HCT116 (cell line): ENCODE measurements at regions not wholly inside any gene's neighbourhood (a gene's known extent, or its start where the extent isn't known, plus 50 kb on each side); places are given as distances from the start of the nearest gene placed in this dataset.

Experiments used
- ATAC-seq: fragments of 200-7000 bp; cut with Tn5 transposase; 2 replicates; pipeline ENCODE4 v1.9.1; 2020; ENCODE audit warnings: mild to moderate bottlenecking, moderate library complexity
- BruUV-seq: library from RNA; stranded (reverse); fragments of 400-500 nt; replicated peaks from 2 replicates; lab custom pipeline; 2021; lab: Mats Ljungman, UMichigan
- CTCF ChIA-PET: fragments of 300-600 bp; sonication (Branson Sonifier 250); formaldehyde crosslinking; loops from one replicate; lab custom pipeline; 2021; ENCODE audit warnings: antibody characterized with exemption; lab: Charles Lee
- POLR2A ChIA-PET: fragments of 300-600, 350-600 bp; sonication (Branson Sonifier 250); formaldehyde crosslinking; loops from one replicate; lab custom pipeline; 2021; ENCODE audit warnings: antibody characterized with exemption; lab: Charles Lee
- RAD21 ChIA-PET, 2 experiments: fragments of 300-600 bp; sonication (Branson Sonifier 250); formaldehyde crosslinking; loops; one replicate each; lab custom pipeline; 2023; ENCODE audit warnings: low total read pairs in 2 of 2; ENCODE audit not compliant: uncharacterized antibody in 2 of 2, unreplicated experiment in 2 of 2, low non-redundant PET in 1 of 2; lab: Charles Lee
- DNase-seq: peaks from one replicate; pipeline ENCODE4 v3.0.0-alpha.2; 2010; ENCODE audit warnings: low read depth, low spot score
- H2AFZ ChIP-seq: fragments of 200-600 bp; shearing (Covaris generic), sonication (generic); 2 replicates; pipeline ENCODE4 v1.6.1; 2017; ENCODE audit warnings: low read depth, mixed run types, mixed read lengths, antibody characterized with exemption, low read length; ENCODE audit not compliant: poor library complexity, severe bottlenecking
- H3K27ac ChIP-seq: 2 replicates; pipeline ENCODE4 v1.5.1; 2012; ENCODE audit warnings: low read depth, low read length
- H3K27me3 ChIP-seq: fragments of 200-600 bp; sonication (generic); 2 replicates; pipeline ENCODE4 v1.6.1; 2016; ENCODE audit warnings: mixed run types, low read length, mixed read lengths; ENCODE audit not compliant: insufficient read depth
- H3K36me3 ChIP-seq, 2 experiments: fragments of 200-500 bp in 1 of 2; fragments of 200-600 bp in 1 of 2; sonication (Bioruptor generic) in 1 of 2; sonication (generic) in 1 of 2; 2 replicates each; pipeline versions ENCODE4 v1.5.1 to v1.6.1; 2014 to 2016; ENCODE audit warnings: low read length in 2 of 2, inconsistent platforms in 1 of 2, mixed read lengths in 1 of 2, mixed run types in 1 of 2; ENCODE audit not compliant: insufficient read depth in 2 of 2, control insufficient read depth in 1 of 2
- H3K4me1 ChIP-seq, 2 experiments: fragments of 200-600 bp in 1 of 2; sonication (generic) in 1 of 2; 2 replicates each; pipeline versions ENCODE4 v1.5.1 to v1.6.1; 2012 to 2017; ENCODE audit warnings: low read length in 2 of 2, inconsistent platforms in 1 of 2, mild to moderate bottlenecking in 1 of 2, mixed read lengths in 1 of 2, mixed run types in 1 of 2, moderate library complexity in 1 of 2; ENCODE audit not compliant: insufficient read depth in 2 of 2, control insufficient read depth in 1 of 2
- H3K4me2 ChIP-seq: fragments of 200-600 bp; sonication (generic); 2 replicates; pipeline ENCODE4 v1.6.1; 2017; ENCODE audit warnings: mixed run types, low read length, mixed read lengths
- H3K4me3 ChIP-seq, 2 experiments: fragments of 200-600 bp in 1 of 2; sonication (generic) in 1 of 2; replicated peaks in 1 of 2; 2 replicates each; pipeline ENCODE4 v1.5.1; 2011 to 2016; ENCODE audit warnings: low read length in 2 of 2, control low read depth in 1 of 2, low read depth in 1 of 2, mild to moderate bottlenecking in 1 of 2, mixed read lengths in 1 of 2, mixed run types in 1 of 2
- H3K79me2 ChIP-seq: fragments of 200-600 bp; sonication (generic); 2 replicates; pipeline ENCODE4 v1.6.1; 2017; ENCODE audit warnings: mild to moderate bottlenecking, mixed run types, low read length, moderate library complexity, mixed read lengths; ENCODE audit not compliant: insufficient read depth
- H3K9ac ChIP-seq: fragments of 200-600 bp; sonication (generic); 2 replicates; pipeline ENCODE4 v1.6.1; 2016; ENCODE audit warnings: low read length, mixed read lengths
- H3K9me2 ChIP-seq: fragments of 200-600 bp; sonication (generic), shearing (Covaris generic); 2 replicates; pipeline ENCODE4 v1.6.1; 2017; ENCODE audit warnings: mixed run types, mild to moderate bottlenecking, moderate library complexity; ENCODE audit not compliant: insufficient read depth
- H3K9me3 ChIP-seq, 2 experiments: fragments of 200-500 bp in 1 of 2; fragments of 200-600 bp in 1 of 2; sonication (Bioruptor generic) in 1 of 2; sonication (generic) in 1 of 2; 2 replicates each; pipeline ENCODE4 v1.6.1; 2014 to 2017; ENCODE audit warnings: low read length in 2 of 2, mixed read lengths in 2 of 2, inconsistent platforms in 1 of 2, low read depth in 1 of 2, mild to moderate bottlenecking in 1 of 2, mixed run types in 1 of 2, moderate library complexity in 1 of 2; ENCODE audit not compliant: control insufficient read depth in 1 of 2, insufficient read depth in 1 of 2
- H4K20me1 ChIP-seq: fragments of 200-600 bp; sonication (generic), shearing (Covaris generic); 2 replicates; pipeline ENCODE4 v1.6.1; 2017; ENCODE audit warnings: mixed run types, mild to moderate bottlenecking, moderate library complexity; ENCODE audit not compliant: insufficient read depth
- CBX3 ChIP-seq: IDR thresholded peaks from 2 replicates; pipeline ENCODE4 v1.6.1; 2012; ENCODE audit warnings: low read depth
- CEBPB ChIP-seq: IDR thresholded peaks from 2 replicates; pipeline ENCODE4 v1.6.1; 2012; ENCODE audit warnings: low read depth
- CTCF ChIP-seq, 3 experiments: fragments of 200-600 bp in 1 of 3; sonication (generic) in 1 of 3; IDR thresholded peaks in 2 of 3; conservative IDR thresholded peaks in 1 of 3; 2 replicates each; pipeline ENCODE4 v1.5.1; 2012 to 2017; ENCODE audit warnings: low read depth in 2 of 3, low read length in 2 of 3, antibody characterized with exemption in 1 of 3, borderline replicate concordance in 1 of 3, control low read depth in 1 of 3, mild to moderate bottlenecking in 1 of 3, mixed read lengths in 1 of 3, mixed run types in 1 of 3, moderate library complexity in 1 of 3; ENCODE audit not compliant: insufficient read depth in 1 of 3
- EGR1 ChIP-seq: IDR thresholded peaks from 2 replicates; pipeline ENCODE4 v1.6.1; 2012; ENCODE audit warnings: low read depth
- ELF1 ChIP-seq: IDR thresholded peaks from 2 replicates; pipeline ENCODE4 v1.6.1; 2012; ENCODE audit warnings: low read depth, borderline replicate concordance
- EZH2phosphoT487 ChIP-seq: fragments of 200-600 bp; IDR thresholded peaks from 2 replicates; pipeline ENCODE4 v1.6.1; 2018; ENCODE audit warnings: antibody characterized with exemption, borderline replicate concordance
- FOSL1 ChIP-seq: IDR thresholded peaks from 2 replicates; pipeline ENCODE4 v1.6.1; 2012; ENCODE audit warnings: low read depth
- JUND ChIP-seq: IDR thresholded peaks from 2 replicates; pipeline ENCODE4 v1.6.1; 2012
- POLR2A ChIP-seq: IDR thresholded peaks from 2 replicates; pipeline ENCODE4 v1.7.0; 2011; ENCODE audit warnings: borderline replicate concordance; ENCODE audit not compliant: insufficient read depth, insufficient read length; ENCODE audit errors: extremely low read depth
- POLR2AphosphoS5 ChIP-seq: IDR thresholded peaks from 2 replicates; pipeline ENCODE4 v1.6.1; 2011; ENCODE audit warnings: mild to moderate bottlenecking, low read depth, low read length, moderate library complexity
- RAD21 ChIP-seq: IDR thresholded peaks from 2 replicates; pipeline ENCODE4 v1.6.1; 2012; ENCODE audit warnings: low read depth, mild to moderate bottlenecking
- REST ChIP-seq: IDR thresholded peaks from 2 replicates; pipeline ENCODE4 v1.6.1; 2012; ENCODE audit warnings: low read depth
- SIN3A ChIP-seq: IDR thresholded peaks from 2 replicates; pipeline ENCODE4 v1.6.1; 2012; ENCODE audit warnings: low read depth
- SP1 ChIP-seq: IDR thresholded peaks from 2 replicates; pipeline ENCODE4 v1.6.1; 2012; ENCODE audit warnings: low read depth
- TCF7L2 ChIP-seq: IDR thresholded peaks from 2 replicates; pipeline ENCODE4 v1.7.0; 2011; ENCODE audit warnings: borderline replicate concordance, inconsistent platforms; ENCODE audit not compliant: insufficient read depth, insufficient read length; ENCODE audit errors: extremely low read depth
- YY1 ChIP-seq: IDR thresholded peaks from 2 replicates; pipeline ENCODE4 v1.6.1; 2011; ENCODE audit warnings: low read length, low read depth, moderate library complexity, mild to moderate bottlenecking; ENCODE audit not compliant: insufficient replicate concordance; ENCODE audit errors: extremely low read depth
- ZFX ChIP-seq: fragments of 450-650 bp; IDR thresholded peaks from 2 replicates; pipeline ENCODE4 v1.6.1; 2017
- ZNF274 ChIP-seq: fragments of 200-500 bp; sonication (Bioruptor generic); IDR thresholded peaks from 2 replicates; pipeline ENCODE4 v1.6.1; 2014; ENCODE audit warnings: mild to moderate bottlenecking, low read depth, low read length, inconsistent platforms
- intact Hi-C: fragments of 100-400 bp; cut with micrococcal nuclease; formaldehyde crosslinking; loops from 2 replicates; pipeline ENCODE4 v1.10.0; 2022
- TF ChIP-seq, protein P1 (sequence below): IDR thresholded peaks from 2 replicates; pipeline ENCODE4 v1.6.1; 2011; ENCODE audit warnings: mild to moderate bottlenecking, low read length, moderate library complexity; ENCODE audit not compliant: insufficient replicate concordance; ENCODE audit errors: extremely low read depth
- TF ChIP-seq, protein P2 (sequence below): IDR thresholded peaks from 2 replicates; pipeline ENCODE4 v1.6.1; 2012

DNA sequence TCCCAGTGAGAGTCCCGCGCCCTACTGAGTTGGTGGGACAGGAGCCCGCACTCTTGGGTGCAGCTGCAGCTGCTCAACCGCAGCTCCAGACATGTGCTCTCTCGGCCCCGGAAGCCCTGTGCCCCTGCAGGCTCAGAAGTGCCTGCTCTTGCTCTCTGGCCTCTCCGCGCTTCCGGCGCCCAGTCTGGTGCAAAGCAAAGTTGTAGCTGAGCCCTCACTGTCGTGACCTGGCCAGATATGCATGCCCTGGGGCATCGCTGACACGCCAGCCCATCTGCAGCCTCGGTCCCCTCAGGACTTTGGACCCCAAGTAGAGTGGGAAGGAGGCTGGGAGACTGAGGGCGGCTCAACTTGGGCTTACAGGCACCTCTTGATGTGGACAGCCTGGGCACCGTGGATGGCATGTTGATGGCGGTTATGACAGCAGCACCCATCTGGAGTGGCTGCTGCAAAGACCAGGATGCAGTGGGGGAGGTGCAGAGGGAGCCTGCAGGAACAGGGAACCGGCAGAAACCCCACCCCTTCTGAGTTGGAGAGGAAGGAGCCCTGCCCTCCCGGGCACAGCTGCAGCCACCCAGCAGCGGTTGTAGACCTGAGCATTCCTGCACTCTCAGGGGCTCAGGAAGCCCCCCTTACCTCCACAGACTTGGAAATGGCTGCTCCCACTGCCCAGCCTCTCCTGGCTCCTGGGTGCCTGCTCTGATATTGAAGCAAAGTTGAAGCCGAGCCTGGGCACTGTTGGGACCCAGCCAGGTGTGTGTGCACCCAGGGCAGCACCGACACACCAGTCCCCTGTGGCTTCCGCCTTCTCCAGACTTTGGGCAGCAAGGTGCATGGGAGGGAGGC, 462.6 kb downstream of the TBC1D32 start:
- ATAC-seq (no peak), DNase-seq (no peak)
- H3K9me3 ChIP-seq = no peaks in the 10 kb centered on the region
- no peaks in the 10 kb centered on the region for H4K20me1 ChIP-seq
- H3K27me3 ChIP-seq = no peaks in the 10 kb centered on the region
- H3K36me3 ChIP-seq = no peaks in the 10 kb centered on the region
- no peak overlapping the region for H2AFZ ChIP-seq
- ChIA-PET POLR2A (no interaction called here), RAD21 (no interaction called here), CTCF (no interaction called here)
- BruUV-seq = no TSS peak
- H3K27ac ChIP-seq = no peak overlapping the region
- H3K4me1 ChIP-seq = no peaks in the 10 kb centered on the region
- no peaks in the 10 kb centered on the region for H3K79me2 ChIP-seq
- TF ChIP-seq EZH2phosphoT487 (no peak), RAD21 (no peak), SIN3A (no peak), SP1 (no peak), JUND (no peak), ZNF274 (no peak), CBX3 (no peak), FOSL1 (no peak), REST (no peak), POLR2AphosphoS5 (no peak), CTCF (IDR thresholded peaks at IDR 0.05 in 2 of 3, conservative IDR thresholded peaks at IDR 0.05 in 1 of 3; ENCODE audit: borderline replicate concordance in 1 of 3, insufficient read depth in 1 of 3, low read depth in 2 of 3, low read length in 2 of 3) (no peak), POLR2A (no peak), ELF1 (no peak), TCF7L2 (no peak), ZFX (no peak), YY1 (no peak), EGR1 (no peak), CEBPB (no peak)
- TF ChIP-seq, protein P1, sequence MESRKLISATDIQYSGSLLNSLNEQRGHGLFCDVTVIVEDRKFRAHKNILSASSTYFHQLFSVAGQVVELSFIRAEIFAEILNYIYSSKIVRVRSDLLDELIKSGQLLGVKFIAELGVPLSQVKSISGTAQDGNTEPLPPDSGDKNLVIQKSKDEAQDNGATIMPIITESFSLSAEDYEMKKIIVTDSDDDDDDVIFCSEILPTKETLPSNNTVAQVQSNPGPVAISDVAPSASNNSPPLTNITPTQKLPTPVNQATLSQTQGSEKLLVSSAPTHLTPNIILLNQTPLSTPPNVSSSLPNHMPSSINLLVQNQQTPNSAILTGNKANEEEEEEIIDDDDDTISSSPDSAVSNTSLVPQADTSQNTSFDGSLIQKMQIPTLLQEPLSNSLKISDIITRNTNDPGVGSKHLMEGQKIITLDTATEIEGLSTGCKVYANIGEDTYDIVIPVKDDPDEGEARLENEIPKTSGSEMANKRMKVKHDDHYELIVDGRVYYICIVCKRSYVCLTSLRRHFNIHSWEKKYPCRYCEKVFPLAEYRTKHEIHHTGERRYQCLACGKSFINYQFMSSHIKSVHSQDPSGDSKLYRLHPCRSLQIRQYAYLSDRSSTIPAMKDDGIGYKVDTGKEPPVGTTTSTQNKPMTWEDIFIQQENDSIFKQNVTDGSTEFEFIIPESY = no peak
- TF ChIP-seq, protein P2, sequence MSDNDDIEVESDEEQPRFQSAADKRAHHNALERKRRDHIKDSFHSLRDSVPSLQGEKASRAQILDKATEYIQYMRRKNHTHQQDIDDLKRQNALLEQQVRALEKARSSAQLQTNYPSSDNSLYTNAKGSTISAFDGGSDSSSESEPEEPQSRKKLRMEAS = no peak
- no peak overlapping the region for H3K4me3 ChIP-seq
- intact Hi-C loops = no loop called here
- H3K9me2 ChIP-seq = no peaks in the 10 kb centered on the region
- no peak overlapping the region for H3K4me2 ChIP-seq
- no peak overlapping the region for H3K9ac ChIP-seq
